Adrenal gland (tissue), 5 donors: ENCODE measurements at regions not wholly inside any gene's neighbourhood (a gene's known extent, or its start where the extent isn't known, plus 50 kb on each side); places are given as distances from the start of the nearest gene placed in this dataset.

ENCODE experiments used
- CTCF ChIP-seq, 6 experiments: fragments of 450-650 bp in 4 of 6; fragments of 200-600 bp in 2 of 6; sonication (generic) in 1 of 6; IDR thresholded peaks; 1 replicate in 5 of 6; 2 replicates in 1 of 6; pipeline versions ENCODE4 v1.5.1 to v1.8.0; 2016 to 2021; ENCODE audit warnings: antibody characterized with exemption in 6 of 6, mild to moderate bottlenecking in 2 of 6, moderate library complexity in 1 of 6
- POLR2A ChIP-seq, 2 donors: fragments of 450-650 bp; IDR thresholded peaks; one replicate each; pipeline ENCODE4 v1.6.1; 2017; ENCODE audit warnings: antibody characterized with exemption in 2 of 2, mild to moderate bottlenecking in 2 of 2, moderate library complexity in 1 of 2
- donor health status: DM: no; HTN: no; CAD: no.

- TF ChIP-seq CTCF (IDR thresholded peaks at IDR 0.05) (no peak), POLR2A (IDR thresholded peaks at IDR 0.05) (no peak)
Measured at GRCh38 chr10:131000244-131000643, 311.3 kb downstream of the TCERG1L start.
